Medulla oblongata (tissue), 1 donor: ENCODE measurements at regions not wholly inside any gene's neighbourhood (a gene's known extent, or its start where the extent isn't known, plus 50 kb on each side); places are given as distances from the start of the nearest gene placed in this dataset.
"Not testable (repeated sequence)": the region's sequence is repeated elsewhere in the genome, so short reads cannot be mapped to it uniquely, and the experiment has no call there.

ENCODE experiments used
- DNase-seq: peaks from one replicate; pipeline ENCODE4 v3.0.0-alpha.2; 2015; ENCODE audit errors: extremely low spot score

DNA sequence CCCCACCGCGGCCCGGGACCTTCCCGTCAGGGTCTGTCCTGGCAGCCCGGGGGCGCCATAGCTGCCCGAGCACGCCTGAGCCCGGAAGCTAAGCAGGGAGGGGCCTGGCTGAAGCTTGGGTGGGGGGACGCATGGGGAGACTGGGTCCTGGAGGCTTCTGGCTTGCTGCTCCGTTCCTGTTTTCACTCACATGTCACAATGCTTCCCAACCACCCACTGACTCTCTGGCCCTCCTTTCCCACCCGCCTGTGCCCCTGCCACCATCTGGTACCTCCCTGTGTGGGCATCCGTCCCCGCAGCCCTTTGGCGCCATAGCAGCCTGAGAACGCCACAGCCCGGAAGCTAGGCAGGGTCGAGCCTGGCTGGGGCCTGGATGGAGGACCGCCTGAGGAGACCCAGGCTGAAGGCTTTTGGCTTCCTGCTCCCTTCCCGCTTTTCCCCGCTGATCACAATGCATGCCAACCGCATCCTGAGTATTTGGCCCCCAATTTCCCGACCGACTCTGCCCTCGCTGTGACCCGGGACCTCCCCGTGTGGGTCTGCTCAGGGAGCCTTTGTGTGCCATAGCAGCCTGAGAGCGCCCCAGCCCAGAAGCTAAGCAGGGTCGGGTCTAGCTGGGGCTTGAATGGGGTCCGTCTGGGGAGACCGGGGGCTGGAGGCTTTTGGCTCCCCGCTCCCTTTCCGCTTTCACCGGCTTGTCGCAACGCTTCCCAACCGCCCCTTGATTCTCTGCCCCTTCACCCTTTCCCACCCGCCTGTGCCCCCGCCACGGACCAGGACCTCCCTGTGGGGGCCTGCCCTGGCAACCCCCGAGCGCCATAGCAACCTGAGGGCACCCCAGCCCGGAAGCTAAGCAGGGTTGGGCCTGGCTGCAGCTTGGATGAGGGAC lies 2290.1 kb downstream of the TP53TG3F start:
- DNase-seq = no peak

DNA sequence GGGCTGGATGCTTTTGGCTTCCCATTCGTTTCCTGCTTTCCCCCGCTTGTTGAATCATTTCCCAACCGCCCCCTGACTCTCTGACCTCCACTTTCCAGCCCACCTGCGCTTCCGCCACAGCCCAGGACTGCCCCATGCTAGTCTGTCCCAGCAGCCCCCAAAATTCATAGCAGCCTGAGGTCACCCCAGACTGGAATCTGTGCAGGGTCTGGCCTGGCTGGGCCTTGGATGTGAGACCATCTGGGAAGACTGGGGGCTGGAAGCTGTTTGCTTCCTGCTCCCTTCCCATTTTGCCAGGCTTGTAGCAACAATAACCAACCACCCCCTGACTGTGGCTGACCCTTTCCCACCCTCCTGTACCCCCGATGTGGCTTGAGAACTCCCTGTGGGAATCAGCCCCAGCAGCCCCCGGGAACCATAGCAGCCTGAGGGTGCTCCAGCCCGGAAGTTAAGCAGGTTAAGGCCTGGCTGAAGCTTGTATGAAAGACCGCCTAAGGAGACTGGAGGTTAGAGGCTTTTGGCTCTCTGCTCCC lies 2290.8 kb downstream of the TP53TG3F start:
- DNase-seq = no peak

DNA sequence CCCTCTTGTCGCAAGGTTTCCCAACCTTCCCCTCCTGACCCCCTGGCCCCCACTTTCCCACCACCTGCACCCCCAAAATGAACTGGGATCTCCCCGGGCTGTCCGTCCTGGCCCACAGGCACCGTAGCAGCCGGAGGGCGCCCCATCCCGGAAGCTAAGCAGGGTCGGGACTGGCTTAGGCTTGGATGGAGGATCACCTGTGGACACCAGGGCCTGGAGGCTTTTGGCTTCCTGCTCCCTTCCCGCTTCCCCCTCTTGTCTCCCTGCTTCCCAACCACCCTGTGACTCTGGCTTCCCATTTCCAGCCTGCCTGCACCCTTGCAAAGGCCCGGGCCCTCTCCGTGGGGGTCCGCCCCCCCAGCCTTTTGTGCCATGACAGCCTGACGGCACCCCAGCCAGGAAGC lies 2291.3 kb downstream of the TP53TG3F start:
- DNase-seq = no peak

DNA sequence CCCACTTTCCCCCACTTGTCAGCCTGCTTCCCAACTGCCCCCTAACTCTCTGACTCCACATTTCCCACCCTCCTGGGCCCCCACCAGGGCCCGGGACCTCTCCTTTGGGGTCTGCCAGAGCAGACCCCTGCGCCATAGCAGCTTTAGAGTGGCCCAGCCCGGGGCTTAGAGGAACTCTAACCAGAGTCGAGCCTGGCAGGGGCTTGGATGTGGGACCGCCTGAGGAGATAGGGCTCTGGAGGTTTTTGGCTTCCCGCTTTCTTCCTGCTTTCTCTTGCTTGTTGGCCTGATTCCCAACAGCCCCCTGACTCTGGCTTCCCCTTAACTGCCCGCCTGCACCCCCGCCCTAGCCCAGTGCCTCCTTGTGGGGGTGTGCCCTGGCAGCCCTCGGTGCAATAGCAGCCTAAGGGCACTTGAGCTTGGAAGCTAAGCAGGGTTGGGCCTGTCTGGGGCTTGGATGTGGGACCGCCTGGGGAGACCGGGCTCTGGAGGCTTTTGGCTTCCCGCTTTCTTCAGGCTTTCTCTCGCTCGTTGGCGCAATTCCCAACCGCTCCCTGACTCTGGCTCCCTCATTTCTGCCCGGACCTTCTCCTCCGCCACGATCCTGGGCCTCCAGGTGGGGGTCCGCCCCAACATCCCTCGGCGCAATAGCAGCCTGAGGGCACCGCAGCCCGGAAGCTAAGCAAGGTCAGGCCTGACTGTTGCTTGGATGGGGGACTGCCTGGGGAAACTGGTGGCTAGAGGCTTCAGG lies 2292.0 kb downstream of the TP53TG3F start:
- no peak for DNase-seq

DNA sequence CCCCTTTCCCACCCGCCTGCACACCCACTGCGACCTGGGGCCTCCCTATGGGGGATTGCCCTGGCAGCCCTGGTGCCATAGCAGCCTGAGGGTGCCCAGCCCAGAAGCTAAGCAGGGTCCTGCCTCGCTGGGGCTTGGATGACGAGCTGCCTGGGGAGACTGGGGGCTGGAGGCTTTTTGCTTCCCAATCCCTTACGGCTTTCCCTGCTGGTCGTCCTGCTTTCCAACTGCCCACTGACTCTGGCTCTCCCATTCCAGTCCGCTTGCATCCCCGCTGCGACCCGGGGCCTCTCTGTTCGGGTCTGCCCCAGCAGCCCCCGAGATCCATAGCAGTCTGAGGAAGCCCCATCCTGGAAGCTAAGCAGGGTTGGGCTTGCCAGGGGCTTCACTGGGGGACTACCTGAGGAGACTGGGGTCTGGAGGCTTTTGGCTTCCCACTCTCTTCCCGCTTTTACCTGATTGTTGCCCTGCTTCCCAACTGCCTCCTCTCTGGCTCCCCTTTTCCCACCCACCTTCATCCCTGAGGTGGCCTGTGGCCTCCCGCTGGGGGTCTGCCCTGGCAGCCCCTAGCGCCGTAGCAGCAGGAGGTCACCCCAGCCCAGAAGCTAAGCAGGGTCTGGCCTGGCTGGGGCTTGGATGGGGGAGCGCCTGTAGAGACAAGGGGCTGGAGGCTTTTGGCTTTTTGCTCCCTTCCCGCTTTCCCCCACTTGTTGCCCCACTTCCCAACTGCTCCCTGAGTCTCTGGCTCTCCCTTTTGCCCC lies 2292.8 kb downstream of the TP53TG3F start:
- no peak for DNase-seq

DNA sequence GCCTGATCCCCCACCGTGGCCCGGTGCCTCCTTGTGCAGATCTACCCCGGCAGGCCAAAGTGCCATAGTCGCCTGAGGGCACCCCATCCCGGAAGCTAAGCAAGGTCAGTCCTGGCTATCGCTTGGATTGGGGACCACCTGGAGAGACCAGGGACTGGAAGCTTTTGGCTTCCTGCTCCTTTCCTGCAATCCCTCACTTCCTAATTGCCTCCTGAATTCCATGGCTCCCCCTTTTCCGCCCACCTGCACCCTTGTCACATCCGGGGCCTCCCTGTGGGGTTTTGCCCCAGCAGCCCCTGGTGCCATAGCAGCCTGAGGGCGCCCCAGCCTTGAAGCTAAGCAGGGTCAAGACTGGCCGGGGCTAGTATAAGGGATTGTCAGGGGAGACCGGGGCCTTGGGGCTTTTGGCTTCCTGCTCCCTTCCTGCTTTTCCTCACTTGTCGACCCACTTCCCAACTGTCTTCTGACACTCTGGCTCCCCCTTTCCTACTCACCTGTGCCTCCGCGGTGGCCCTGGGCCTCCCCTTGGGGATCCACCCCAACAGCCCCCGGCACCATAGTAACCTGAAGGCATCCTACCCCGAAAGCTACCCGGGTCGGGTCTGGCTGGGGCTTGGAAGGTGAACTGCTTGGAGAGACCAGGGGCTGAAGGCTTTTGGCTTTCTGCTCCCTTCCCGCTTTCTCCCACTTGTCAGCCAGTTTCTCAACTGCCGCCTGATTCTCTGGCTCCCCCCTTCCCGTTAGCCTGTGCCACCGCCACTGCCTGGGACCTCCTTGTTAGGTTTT lies 2293.6 kb downstream of the TP53TG3F start:
- no peak for DNase-seq

DNA sequence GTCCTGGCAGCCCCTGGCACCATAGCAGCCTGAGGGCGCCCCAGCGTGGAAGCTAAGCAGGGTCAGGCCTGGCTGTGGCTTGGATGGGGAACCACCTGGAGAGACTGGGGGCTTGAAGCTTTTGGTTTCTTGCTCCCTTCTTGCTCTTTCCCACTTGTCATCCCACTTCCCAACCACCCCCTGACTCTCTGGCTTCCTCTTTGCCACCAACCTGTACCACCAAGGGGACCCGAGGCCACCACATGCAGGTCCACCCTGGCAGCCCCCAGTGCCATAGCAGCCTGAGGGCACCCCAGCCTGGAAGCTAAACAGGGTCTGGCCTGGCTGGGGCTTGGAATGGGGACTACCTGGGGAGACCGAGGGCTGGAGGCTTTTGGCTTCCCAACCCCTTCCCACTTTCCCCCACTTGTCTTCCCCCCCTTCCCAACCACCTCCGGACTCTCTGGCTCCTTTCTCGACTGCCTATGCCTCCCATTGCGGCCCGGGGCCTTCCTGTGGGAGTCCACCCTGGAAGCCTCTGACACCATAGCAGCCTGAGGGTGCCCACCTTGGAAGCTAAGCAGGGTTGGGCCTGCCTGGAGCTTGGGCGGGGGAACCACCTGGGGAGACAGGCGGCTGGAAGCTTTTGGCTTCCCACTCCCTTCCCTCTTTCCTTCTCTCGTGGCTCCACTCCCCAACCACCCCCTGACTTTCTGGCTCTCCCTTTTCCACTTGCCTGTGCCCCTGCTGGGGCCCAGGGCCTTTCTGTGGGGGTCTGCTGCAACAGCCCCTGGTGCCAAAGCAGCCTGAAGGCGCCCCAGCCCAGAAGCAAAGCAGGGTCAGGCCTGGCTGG lies 2294.4 kb downstream of the TP53TG3F start:
- DNase-seq = no peak

DNA sequence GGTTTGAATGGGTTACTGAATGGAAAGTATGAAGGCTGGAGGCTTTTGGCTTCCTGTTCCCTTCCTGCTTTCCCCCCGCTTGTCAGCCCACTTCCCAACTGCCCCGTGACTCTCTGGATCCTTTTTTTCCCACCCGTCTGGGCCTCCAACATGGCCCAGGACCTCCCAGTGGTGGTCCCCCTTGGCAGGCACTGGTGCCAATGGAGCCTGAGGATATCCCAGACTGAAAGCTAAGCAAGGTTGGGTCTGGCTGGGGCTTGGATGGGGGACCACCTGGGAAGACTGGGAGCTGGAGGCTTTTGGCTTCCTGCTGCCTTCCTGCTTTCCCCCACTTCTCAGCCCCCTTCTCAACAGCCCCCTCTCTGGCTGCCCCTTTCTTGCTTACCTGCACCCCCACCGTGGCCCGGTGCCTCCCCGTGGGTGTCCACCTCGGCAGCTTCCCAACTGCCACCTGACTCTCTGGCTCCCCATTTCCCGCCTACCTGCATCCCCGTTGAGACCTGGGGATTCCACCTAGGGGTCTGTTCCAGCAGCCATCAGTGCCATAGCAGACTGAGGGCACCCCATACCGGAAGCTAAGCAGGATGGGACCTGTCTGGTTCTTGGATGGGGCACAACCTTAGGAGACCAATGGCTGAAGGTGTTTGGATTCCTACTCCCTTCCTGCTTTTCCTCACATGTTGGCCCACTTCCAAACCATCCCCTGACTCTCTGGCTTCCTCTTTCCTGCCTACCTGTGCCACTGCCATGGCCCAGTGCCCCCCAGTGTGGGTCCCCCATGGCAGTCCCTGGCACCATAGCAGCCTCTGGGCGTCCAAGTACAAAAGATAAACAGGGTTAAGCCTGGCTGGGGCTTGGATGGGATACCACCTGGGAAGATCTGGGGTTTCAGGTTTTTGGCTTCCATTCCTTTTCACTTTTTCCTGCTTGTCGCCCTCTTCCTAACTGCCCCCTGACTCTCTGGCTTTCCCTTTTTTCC lies 2295.3 kb downstream of the TP53TG3F start:
- DNase-seq = no peak

DNA sequence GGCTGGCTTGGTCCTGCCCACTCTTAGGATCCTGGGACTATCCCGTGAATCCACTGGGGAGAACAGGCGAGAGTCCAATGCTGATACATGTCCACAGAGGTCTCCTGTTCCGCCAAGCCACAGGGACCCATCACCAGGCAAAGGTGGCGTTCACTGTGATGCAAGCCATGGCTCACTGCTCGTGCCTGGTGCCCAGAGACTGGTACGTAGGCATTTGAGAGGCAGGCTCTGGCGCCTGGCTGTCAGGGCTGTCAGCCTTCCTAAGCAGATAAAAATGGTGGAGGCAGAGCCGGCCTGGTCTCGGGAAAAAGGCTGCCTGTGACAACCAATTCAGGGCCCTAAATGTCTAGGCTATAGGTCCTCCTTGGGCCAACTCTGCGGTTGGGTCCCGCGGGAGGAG lies 2329.0 kb downstream of the TP53TG3F start:
- DNase-seq = no peak

DNA sequence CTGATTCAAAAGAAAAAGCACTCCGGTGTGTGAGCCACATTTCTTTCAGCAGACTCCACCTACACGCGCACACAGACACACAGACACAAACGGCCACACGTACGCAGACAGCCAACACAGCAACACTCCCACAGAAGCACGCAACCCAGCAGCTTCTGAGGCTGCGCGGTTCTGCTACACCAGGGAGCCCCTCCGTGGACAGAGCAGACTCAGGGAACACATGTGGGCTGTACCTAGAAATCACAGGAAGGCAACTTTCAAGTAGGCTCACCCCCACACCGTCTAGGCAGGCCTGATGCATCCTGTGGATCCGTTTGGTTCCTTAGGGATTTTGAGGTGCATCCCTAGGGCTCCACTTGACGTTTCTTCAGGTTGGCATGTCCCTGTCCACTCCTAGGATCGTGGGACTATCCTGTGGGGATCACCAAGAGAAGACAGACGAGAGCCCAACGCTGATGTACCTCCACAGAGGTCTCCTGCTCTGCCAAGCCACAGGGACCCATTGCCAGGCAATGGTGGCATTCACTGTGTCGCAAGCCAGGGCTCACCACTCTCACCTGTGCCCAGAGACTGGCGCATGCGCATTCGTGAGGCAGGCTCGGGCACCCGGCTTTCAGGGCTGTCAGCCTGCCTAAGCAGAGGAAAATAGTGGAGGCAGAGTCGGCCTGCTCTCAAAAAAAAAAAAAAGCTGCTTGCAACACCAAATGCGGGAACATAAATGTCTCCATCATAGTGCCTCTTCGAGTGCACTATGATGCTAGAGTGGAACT lies 2333.3 kb downstream of the TP53TG3F start:
- no peak for DNase-seq

DNA sequence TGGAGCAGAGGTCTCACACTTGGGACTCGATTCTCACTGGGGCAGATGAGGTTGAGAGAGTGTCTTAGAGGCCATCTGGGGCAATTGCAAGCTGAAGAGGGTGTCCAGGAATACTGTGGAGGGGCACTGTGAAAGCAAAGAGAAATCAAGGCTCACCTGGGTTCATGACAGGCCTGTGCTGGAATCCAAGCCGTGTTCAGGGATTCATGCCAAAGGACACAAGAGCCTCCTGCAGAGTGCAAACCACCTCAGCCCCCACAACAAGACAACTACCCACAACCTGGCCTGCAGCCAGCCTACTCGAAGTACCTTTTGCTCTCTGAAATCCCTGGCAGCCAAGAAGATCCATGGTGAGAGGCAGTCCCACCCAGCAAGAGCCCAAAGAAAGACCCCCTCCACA lies 2334.2 kb downstream of the TP53TG3F start:
- no peak for DNase-seq

DNA sequence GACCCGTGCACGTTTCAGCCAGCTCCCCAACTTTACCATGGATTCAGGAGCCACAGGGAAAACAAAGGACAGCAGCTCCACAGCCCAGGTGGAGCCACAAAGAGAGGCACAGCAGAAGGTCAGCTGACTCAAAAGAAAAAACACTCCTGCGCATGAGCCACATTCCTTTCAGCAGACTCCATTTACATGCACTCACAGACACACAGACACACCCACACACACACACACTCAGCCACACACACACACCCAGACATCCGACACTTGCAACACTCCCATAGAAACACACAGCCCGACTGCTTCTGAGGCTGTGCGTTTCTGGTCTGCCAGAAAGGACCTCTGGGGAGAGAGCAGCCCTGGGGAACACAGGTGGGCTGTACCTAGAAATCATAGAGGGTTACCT lies 2335.5 kb downstream of the TP53TG3F start:
- DNase-seq = no peak

DNA sequence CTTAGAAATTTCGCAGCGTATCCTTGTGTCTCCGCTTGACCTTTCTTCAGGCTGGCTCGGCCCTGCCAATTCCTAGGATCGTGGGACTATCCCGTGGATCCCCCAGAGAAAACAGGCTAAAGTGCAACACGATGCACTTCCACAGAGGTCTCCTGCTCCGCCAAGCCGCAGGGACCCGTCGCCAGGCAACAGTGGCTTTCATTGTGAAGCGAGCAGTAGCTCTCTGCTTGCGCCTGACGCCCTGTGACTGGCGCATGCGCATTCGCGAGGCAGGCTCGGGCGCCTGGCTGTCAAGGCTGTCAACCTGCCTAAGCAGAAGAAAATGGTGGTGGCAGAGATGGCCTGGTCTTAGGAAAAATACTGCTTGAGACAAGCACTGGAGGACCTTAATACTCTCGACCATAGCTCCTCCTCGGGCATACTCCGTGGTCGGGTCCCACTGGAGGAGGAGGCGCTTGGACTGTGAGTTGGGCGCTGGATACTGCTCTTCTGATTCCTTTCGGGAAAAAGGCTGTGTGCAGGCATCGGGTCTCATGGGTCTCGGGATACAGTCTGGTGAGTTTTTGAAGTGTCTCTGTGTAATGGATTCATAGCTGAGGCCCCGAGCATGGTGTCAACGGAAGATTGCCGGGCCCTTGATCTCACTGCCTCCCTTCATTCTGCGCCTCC lies 2336.1 kb downstream of the TP53TG3F start:
- DNase-seq = no peak

DNA sequence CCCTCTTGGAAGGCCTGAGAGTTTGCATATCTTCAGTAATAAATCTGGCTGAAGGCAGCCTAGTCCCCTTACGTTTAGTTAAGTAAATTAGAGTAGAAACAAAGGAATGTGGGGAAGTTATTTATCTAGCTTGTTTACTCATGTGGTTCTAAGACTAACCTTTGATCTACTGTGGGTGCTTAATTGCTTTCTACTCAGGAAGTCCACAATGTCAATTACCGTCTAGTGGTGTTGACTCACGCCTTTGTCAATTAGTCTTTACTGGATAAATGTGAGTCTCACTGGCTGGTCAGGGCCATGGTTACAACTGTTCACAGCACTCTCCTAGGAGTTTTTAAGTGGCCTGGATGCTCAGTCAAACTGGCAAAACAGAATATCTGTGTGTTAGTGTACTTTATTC lies 2338.4 kb downstream of the TP53TG3F start:
- no peak for DNase-seq

DNA sequence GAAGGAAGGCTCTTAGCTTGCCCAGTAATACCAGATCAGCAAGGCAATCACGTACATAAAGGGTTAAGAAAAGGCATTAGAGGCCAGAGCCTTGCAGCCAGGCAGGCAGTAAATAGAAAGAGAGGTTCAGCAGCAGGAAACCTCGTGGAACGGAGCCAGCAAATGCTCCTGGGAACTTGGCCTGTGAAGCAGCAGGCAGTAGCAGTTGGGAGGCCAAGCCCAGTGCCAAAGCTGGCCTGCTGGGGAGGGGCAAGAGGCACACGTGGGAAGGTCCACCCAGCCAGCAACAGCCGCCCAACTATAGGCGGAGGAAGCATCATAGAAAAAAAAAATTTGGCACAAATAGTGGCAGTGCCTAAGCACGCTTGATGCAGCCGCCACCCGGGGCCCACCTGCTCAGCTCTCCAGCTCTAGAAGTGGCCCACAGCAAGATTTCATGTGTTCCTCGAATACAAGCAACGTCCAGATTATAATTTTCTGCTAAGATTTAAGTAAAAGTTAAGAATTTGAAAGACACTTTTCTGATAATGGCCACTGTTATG lies 2339.5 kb downstream of the TP53TG3F start:
- no peak for DNase-seq

DNA sequence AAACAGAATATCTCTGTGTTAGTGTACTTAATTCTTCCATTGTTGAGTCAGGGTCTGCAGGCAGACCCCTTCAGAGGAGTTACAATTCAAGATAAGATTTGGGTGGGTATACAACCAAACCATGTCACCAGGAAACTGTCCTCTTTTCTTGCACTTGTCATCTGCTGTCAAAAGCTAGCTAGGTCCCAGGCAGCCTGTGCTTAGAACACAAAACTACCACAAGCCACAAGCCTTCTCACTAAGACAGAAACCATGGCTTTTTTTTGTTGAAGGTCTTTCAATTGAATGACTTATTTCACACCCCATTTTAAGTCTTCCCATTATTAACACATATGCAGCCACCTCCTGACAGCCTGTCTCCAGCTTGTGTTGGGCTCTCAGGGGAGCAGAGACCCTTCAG lies 2345.1 kb downstream of the TP53TG3F start:
- not testable (repeated sequence) for DNase-seq

DNA sequence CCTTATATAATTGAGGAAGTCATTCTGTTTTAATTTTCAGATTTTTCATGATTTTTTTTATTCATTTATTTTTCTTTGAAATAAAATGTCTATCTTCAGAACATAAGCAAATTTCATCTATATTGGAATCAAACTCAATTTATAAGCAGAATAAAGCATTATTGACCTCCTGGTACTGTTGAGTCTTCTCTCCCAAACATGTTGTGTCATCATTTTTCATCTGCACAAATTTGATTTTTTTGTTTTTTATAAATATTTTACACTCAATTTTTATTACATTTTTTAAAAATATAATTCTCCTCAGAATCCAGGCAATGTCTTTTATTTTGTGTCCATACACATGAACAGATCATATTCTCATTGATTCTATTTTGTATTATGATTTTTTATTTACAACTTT lies 2363.9 kb downstream of the TP53TG3F start:
- DNase-seq = no peak

DNA sequence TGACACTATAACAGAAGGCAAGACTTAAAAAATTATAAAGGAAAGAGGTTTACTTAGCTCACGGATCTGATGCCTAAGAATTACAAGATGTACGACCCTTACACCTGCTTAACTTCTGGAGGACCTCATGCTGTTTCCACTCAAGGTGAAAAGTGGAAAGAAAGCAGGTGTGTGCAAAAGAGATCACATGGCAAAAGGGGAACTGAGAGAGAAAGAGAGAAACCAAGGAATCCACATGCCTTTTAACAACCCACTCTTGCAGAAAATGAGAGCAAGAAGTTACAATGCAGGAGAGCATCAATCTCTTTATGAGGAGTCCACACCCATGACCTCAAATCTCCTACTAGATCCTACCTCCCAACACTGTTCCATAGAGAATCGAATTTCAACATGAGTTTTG lies 2382.2 kb downstream of the TP53TG3F start:
- DNase-seq = no peak
